GM18873 (cell line): ENCODE measurements at regions not wholly inside any gene's neighbourhood (a gene's known extent, or its start where the extent isn't known, plus 50 kb on each side); places are given as distances from the start of the nearest gene placed in this dataset.

Experiments
- ATAC-seq: cut with Tn5 transposase; IDR thresholded peaks from one replicate; pipeline ENCODE4 v1.9.1; 2021; ENCODE audit warnings: mild to moderate bottlenecking, moderate library complexity, moderate number of reproducible peaks; ENCODE audit not compliant: unreplicated experiment, low FRiP score

DNA sequence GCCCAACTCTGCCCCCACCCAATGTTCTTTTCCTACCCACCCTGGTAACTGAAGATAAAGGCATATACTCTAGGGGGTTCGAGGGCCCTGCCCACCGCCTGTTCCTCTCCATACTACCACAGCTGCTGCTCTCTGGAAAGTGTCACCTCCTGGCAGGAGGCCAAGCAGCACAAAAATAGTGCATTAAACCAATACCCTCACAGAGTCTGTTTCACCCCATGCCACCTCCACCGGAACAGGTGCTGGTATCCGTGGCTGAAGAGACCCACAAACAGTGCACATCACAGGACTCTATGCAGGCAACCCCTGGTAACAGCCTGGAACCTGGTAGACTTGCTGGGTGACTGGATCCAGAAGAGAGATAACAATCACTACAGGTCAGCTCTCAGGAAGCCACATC is 85.1 kb upstream of the CTSO start:
- ATAC-seq, result no peak

DNA sequence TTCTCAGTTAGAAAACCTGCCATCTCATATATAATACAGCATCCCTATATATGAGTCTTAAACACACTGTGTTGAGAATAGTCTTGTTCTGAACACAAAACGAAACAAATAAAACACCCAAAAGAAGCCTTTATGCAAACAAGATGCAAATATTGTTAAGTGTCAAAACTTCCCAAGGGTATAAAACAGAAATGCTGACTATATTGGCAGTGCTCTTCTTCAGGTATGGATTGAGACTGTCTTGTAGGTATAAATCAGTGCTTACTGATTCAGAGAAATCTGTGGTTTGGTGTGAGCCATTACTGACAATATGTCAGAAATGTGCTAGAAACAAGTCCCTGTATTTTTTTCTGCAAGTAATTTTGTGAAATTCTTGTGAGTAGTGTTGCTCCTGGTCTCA is 82.8 kb upstream of the CTSO start:
- ATAC-seq, result no peak

DNA sequence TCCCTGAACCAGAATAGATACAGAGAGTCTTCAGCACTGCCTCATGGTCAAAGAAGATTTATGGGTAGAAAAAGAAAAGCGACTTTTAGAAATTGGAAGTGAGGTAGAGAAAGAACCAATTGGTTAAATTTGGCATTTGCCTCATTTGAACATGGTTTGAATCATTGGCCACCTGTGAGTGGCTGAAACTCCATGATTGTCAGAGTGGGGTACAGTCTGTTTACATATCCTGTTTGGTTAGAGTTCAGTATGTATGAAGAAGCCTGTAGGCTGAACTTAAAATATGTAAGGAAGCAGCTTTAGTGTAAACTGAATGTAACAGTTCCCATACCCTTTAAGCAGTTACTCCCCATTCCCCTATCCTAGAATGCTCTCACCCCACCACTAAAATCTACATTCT is 76.0 kb upstream of the CTSO start:
- ATAC-seq, result no peak

DNA sequence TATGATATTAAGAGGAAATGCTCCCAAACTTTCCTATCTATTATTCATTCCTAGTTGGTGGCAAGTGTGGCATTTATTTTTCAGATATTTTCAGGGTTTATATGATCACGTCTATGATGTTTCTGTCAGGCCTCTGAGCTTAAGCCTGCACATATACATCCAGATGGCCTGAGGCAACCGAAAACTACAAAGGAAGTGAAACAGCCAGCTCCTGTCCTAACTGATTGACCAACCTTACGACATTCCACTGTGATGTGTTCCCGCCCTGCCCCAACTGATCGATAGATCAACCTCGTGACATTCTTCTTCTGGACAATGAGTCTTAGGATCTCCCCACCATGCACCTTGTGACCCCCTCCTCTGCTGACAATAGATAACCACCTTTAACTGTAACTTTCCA is 67.6 kb upstream of the CTSO start:
- ATAC-seq, result no peak

DNA sequence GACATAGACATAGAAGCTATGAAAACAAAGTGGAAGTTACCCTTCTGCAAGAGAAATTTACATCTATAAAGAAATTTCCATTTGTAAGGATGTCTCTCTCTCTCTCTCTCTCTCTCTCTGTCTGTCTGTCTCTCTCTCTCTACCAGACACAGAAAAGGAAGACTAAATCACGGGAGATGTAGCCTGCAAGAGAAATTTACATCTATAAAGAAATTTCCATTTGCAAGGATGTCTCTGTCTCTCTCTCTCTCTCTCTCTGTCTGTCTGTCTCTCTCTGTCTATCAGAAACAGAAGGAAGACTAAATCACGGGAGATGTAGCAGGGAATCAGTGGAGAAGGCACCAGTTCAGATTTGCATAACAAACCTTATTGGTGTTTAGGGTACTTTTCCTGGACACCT is 65.6 kb upstream of the CTSO start:
- no peak for ATAC-seq

DNA sequence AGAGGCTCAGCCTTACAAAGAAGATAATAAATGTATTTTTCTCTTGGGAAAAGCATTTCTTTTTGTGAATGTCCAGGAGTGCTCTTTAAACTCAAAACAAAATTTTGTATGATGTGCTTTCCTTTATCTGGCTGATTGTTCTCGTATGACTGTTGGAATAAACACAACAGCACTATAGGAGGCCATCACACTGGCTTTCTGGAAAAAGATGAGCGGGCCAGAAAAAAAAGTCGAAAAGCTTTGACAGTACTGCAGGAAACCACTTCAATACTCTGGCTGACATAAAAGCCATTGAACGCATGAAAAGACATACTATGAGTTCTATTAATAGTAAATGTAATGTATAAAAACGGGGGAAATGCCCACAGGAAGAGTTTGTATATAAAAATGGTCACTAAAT is 64.7 kb upstream of the CTSO start:
- no peak for ATAC-seq

DNA sequence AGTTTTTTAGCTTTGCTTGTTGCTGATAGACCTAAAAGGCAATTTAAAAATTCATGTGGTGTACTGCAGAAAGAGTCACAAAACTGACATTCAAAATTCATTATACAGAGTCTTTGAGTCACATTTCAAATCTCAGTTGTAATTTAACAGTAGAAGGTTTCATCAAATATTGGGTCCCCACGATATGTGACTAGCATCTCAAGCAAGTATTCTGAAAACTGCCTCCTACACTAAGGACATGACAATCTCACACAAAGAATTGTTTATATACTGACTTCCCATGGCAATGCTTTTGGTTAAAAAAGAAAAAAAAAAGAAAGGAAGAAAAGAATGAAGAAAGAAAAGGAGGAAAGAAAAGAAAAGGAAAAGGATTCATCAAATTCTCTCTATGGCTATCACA is 62.1 kb upstream of the CTSO start:
- no peak for ATAC-seq

DNA sequence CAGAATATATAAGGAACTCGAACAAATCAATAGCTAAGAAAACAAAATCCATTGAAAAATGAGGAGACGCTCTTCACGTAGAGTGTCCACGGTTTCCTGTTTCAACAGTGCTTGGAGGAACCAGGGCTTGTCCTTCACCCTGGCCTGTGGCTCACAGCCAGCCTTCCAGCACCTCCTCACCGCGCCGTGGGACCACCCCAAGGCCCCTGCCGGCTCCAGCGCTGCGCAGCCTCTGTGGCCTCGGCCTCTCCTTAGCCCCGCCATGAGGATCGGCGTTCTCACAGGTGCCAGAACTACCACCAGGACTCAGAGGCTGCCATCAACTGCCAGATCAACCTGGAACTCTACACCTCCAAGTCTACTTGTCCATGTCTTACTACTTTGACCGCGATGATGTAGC is 52.5 kb upstream of the CTSO start:
- no peak for ATAC-seq
